Heart left ventricle (tissue), 16 donors: ENCODE measurements at regions not wholly inside any gene's neighbourhood (a gene's known extent, or its start where the extent isn't known, plus 50 kb on each side); places are given as distances from the start of the nearest gene placed in this dataset.

Source experiments
- ATAC-seq, 4 donors: fragments of 200-7000 bp; cut with Tn5 transposase; one replicate each; pipeline ENCODE4 v1.9.1; 2020 to 2022; ENCODE audit warnings: moderate library complexity in 4 of 4, mild to moderate bottlenecking in 3 of 4, moderate number of reproducible peaks in 1 of 4
- DNase-seq, 5 donors: peaks; one replicate each; pipeline ENCODE4 v3.0.0-alpha.2; 2020
- H3K27ac ChIP-seq, 12 donors: fragments of 200-600 bp; sonication (generic) in 4 of 12; one replicate each; pipeline versions ENCODE4 v1.5.0 to v1.8.0; 2016 to 2022; ENCODE audit warnings: mild to moderate bottlenecking in 2 of 12
- H3K27me3 ChIP-seq, 9 donors: fragments of 200-600 bp; sonication (generic) in 2 of 9; one replicate each; pipeline versions ENCODE4 v1.5.1 to v1.8.0; 2016 to 2022; ENCODE audit warnings: mild to moderate bottlenecking in 3 of 9
- H3K36me3 ChIP-seq, 9 donors: fragments of 200-600 bp; sonication (generic) in 2 of 9; one replicate each; pipeline versions ENCODE4 v1.5.0 to v1.8.0; 2018 to 2022; ENCODE audit warnings: mild to moderate bottlenecking in 2 of 9
- H3K4me1 ChIP-seq, 12 donors: fragments of 200-600 bp; sonication (generic) in 4 of 12; one replicate each; pipeline versions ENCODE4 v1.5.0 to v1.8.0; 2016 to 2022; ENCODE audit warnings: mild to moderate bottlenecking in 3 of 12
- H3K4me3 ChIP-seq, 12 donors: fragments of 200-600 bp; sonication (generic) in 4 of 12; one replicate each; pipeline versions ENCODE4 v1.5.0 to v1.8.0; 2017 to 2022; ENCODE audit warnings: mild to moderate bottlenecking in 9 of 12, moderate library complexity in 4 of 12
- H3K9me3 ChIP-seq, 12 donors: fragments of 200-600 bp; sonication (generic) in 4 of 12; one replicate each; pipeline versions ENCODE4 v1.5.0 to v1.8.0; 2016 to 2022; ENCODE audit warnings: mild to moderate bottlenecking in 1 of 12
- CTCF ChIP-seq, 12 donors: fragments of 200-600 bp; sonication (generic) in 4 of 12; IDR thresholded peaks; one replicate each; pipeline versions ENCODE4 v1.5.0 to v1.8.0; 2018 to 2022; ENCODE audit warnings: antibody characterized with exemption in 12 of 12, mild to moderate bottlenecking in 5 of 12
- POLR2A ChIP-seq, 2 donors: fragments of 450-650 bp; IDR thresholded peaks; one replicate each; pipeline ENCODE4 v1.6.1; 2017; ENCODE audit warnings: antibody characterized with exemption in 2 of 2, mild to moderate bottlenecking in 2 of 2, moderate library complexity in 2 of 2
- WGBS, 4 donors: extraction: QIAGEN DNeasy Blood & Tissue Kit in 2 of 4; methylation state at CpG; one replicate each; pipeline versions ENCODE4 v1.1.5 to v1.1.7; 2013 to 2018; 5-methylcytosine and 5-hydroxymethylcytosine counted together
- intact Hi-C, 10 donors: fragments of 100-400 bp; cut with DNase I; formaldehyde crosslinking; loops; one replicate each; pipeline versions ENCODE4 v1.11.1 to v1.14.2; 2022
- donor health status: ischemic (EF 13 %, LVEDD 7.1; RV severe dilation, severe dysfunction).
- donor health status: healthy with polysubstance abuse.
- donor health status: DM: no; HTN: yes; CAD: no.
- donor health status: DM: no; HTN: no; CAD: no.
- donor health status: ischemic (EF 25% LVEDD 6.9; RV normal size, moderate dysfunction).
- donor health status: ischemic (EF 25% LVEDD 5.7; RV mildly dilated, moderate dysfunction).
- donor health status: healthy.
- donor health status: DM: yes; HTN: yes; CAD: no.
- donor health status: ischemic (EF 35%, LVEDD 5.7; RV mildly dilated, moderate dysfunction).
- donor health status: nonischemic (EF 11% LVEDD 7.7; RV severe dilation, severe dysfunction).
- donor health status: DM: yes; HTN: yes; CAD: no.
- donor health status: PGD.
- donor health status: ischemic (EF 29% LVEDD 5.4; RV normal size, mild dysfunction).
- donor health status: nonischemic (EF 23%, LVEDD 6.1; RV moderate dilation, normal function).

DNA sequence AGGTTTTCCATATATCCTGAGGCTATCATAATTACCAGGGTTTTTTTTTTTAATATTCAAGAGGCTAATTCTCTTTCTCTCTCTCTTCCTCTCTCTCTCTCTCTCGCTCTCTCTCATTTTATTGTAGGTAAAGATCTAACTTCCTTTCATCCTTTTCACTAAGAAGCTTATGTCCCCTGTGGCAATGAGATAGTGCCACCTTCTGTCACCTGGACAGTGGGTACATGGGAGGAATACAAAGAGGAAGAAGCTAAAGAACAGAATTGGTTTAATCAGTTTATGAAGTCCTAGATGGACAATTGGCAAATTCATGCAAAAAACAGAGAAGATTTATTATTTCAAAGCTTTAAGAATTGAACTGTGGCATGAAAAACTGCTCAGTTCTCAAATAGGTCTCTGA is 1582.3 kb upstream of the TMEFF2 start:
- H3K27me3 ChIP-seq = no peaks in the 10 kb centered on the region
- no peak overlapping the region for H3K27ac ChIP-seq
- DNase-seq (no peak), ATAC-seq (no peak)
- H3K4me1 ChIP-seq = no peaks in the 10 kb centered on the region
- intact Hi-C loops = no loop called here
- WGBS, 4 donors = 63 to 76% (median 71%) methylated on average over 1 of the region's 1 CpG
- TF ChIP-seq CTCF (IDR thresholded peaks at IDR 0.05) (no peak), POLR2A (IDR thresholded peaks at IDR 0.05) (no peak)
- H3K4me3 ChIP-seq = no peak overlapping the region
- no peaks in the 10 kb centered on the region for H3K9me3 ChIP-seq
- H3K36me3 ChIP-seq = no peaks in the 10 kb centered on the region

DNA sequence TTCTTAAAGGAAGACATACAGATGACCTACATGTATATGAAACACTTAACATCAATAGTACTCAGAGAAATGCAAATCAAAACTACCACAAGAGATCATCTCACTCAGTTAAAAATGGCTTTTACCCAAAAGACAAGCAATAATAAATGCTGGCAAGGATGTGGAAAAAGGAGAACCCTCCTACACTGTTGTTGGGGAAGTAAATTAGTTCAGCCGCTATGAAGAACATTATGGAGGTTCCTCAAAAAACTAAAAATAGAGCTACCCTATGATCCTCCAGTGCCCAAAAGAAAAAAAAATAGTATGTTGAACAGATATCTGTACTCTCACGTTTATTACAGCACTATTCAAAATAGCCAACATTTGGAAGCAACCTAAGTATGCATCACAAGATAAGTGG is 1579.4 kb upstream of the TMEFF2 start:
- intact Hi-C loops = no loop called here
- ATAC-seq (no peak), DNase-seq (no peak)
- no peaks in the 10 kb centered on the region for H3K9me3 ChIP-seq
- H3K36me3 ChIP-seq = no peaks in the 10 kb centered on the region
- no peak overlapping the region for H3K4me3 ChIP-seq
- WGBS, 4 donors = 42 to 56% (median 51%) methylated on average over 2 of the region's 2 CpGs
- H3K27me3 ChIP-seq = no peaks in the 10 kb centered on the region
- no peaks in the 10 kb centered on the region for H3K4me1 ChIP-seq
- H3K27ac ChIP-seq = no peak overlapping the region
- TF ChIP-seq POLR2A (IDR thresholded peaks at IDR 0.05) = no peak
- TF ChIP-seq CTCF (IDR thresholded peaks at IDR 0.05) = no peak

DNA sequence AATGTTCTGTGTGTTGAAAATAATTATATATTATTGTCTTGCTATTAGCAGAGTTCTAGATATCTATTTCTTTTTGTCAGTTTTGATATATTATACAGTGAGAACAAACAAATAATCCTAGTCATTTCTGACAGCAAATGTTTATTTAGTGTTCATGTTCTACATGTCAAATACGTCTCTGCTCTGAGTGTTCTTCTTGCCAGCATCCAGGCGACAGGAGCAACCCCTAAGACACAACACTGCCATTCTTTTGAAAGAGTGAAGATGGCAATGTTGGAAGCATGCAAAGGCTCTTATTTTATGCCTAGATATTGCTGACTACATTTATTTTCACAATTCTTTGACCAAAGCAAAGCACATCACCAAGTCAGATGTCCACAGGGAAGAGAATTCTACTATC is 1556.6 kb upstream of the TMEFF2 start:
- Histone ChIP-seq H3K9me3 (no peaks in the 10 kb centered on the region), H3K36me3 (no peaks in the 10 kb centered on the region), H3K4me3 (no peak overlapping the region), H3K4me1 (no peaks in the 10 kb centered on the region), H3K27ac (no peak overlapping the region), H3K27me3 (no peaks in the 10 kb centered on the region)
- ATAC-seq (no peak), DNase-seq (no peak)
- intact Hi-C loops = no loop called here
- TF ChIP-seq POLR2A (IDR thresholded peaks at IDR 0.05) = no peak
- no peak for TF ChIP-seq CTCF (IDR thresholded peaks at IDR 0.05)
- WGBS, 4 donors = 67 to 78% (median 74%) methylated on average over 2 of the region's 2 CpGs

- Histone ChIP-seq H3K27ac (no peak overlapping the region), H3K36me3 (no peaks in the 10 kb centered on the region), H3K4me1 (no peaks in the 10 kb centered on the region), H3K4me3 (no peak overlapping the region), H3K27me3 (no peaks in the 10 kb centered on the region), H3K9me3 (peaks cover 0 to 6% (median 0%) of the 10 kb centered on the region in 12 donors)
- no peak for TF ChIP-seq POLR2A (IDR thresholded peaks at IDR 0.05)
- TF ChIP-seq CTCF (IDR thresholded peaks at IDR 0.05) = no peak
- DNase-seq = no peak
- intact Hi-C loops = no loop called here
- 55 to 67% (median 62%) methylated on average over 2 of the region's 2 CpGs for WGBS, 4 donors
- ATAC-seq = no peak
Measured at GRCh38 chr2:193749485-193749884, 1554.8 kb upstream of the TMEFF2 start.
